IPS-15b (cell line): ENCODE measurements at regions not wholly inside any gene's neighbourhood (a gene's known extent, or its start where the extent isn't known, plus 50 kb on each side); places are given as distances from the start of the nearest gene placed in this dataset.

ENCODE experiments used
- H3K27me3 ChIP-seq: one replicate; pipeline ENCODE4 v1.6.1; 2013; ENCODE audit warnings: low read length; ENCODE audit not compliant: control insufficient read depth, insufficient read depth
- H3K36me3 ChIP-seq: one replicate; pipeline ENCODE4 v1.6.1; 2013; ENCODE audit warnings: low read length; ENCODE audit not compliant: control insufficient read depth, insufficient read depth
- H3K4me1 ChIP-seq: one replicate; pipeline ENCODE4 v1.6.1; 2013; ENCODE audit warnings: mild to moderate bottlenecking, low read length; ENCODE audit not compliant: control insufficient read depth, insufficient read depth
- H3K4me3 ChIP-seq: one replicate; pipeline ENCODE4 v1.5.1; 2013; ENCODE audit warnings: low read depth, low read length
- H3K9ac ChIP-seq: one replicate; pipeline ENCODE4 v1.6.1; 2013; ENCODE audit warnings: low read depth, mild to moderate bottlenecking, low read length
- H3K9me3 ChIP-seq: one replicate; pipeline ENCODE4 v1.6.1; 2013; ENCODE audit warnings: mild to moderate bottlenecking, low read length; ENCODE audit not compliant: control insufficient read depth, insufficient read depth

GRCh38 chr2:16022548-16023240 is 82.3 kb downstream of the MYCN start:
- H3K9ac ChIP-seq: no peak overlapping the region
- no peaks in the 10 kb centered on the region for H3K36me3 ChIP-seq
- no peaks in the 10 kb centered on the region for H3K27me3 ChIP-seq
- H3K9me3 ChIP-seq: no peaks in the 10 kb centered on the region
- H3K4me3 ChIP-seq: no peak overlapping the region
- peaks cover 5% of the 10 kb centered on the region for H3K4me1 ChIP-seq

- no peak overlapping the region for H3K9ac ChIP-seq
- no peak overlapping the region for H3K4me3 ChIP-seq
- no peaks in the 10 kb centered on the region for H3K36me3 ChIP-seq
- H3K9me3 ChIP-seq: no peaks in the 10 kb centered on the region
- H3K27me3 ChIP-seq: no peaks in the 10 kb centered on the region
- peaks cover 5% of the 10 kb centered on the region for H3K4me1 ChIP-seq
Observed at GRCh38 chr2:16021611-16022363, 81.4 kb downstream of the MYCN start.

- Histone ChIP-seq H3K36me3 (no peaks in the 10 kb centered on the region), H3K4me1 (peaks cover 5% of the 10 kb centered on the region), H3K27me3 (no peaks in the 10 kb centered on the region), H3K4me3 (no peak overlapping the region), H3K9ac (no peak overlapping the region), H3K9me3 (no peaks in the 10 kb centered on the region)
Observed at GRCh38 chr2:16020389-16021008, 80.1 kb downstream of the MYCN start.

GRCh38 chr2:16019617-16020351 is 79.4 kb downstream of the MYCN start:
- Histone ChIP-seq H3K4me3 (no peak overlapping the region), H3K36me3 (no peaks in the 10 kb centered on the region), H3K9ac (no peak overlapping the region), H3K4me1 (peaks cover 5% of the 10 kb centered on the region), H3K9me3 (no peaks in the 10 kb centered on the region), H3K27me3 (no peaks in the 10 kb centered on the region)

- no peaks in the 10 kb centered on the region for H3K9me3 ChIP-seq
- H3K36me3 ChIP-seq: no peaks in the 10 kb centered on the region
- H3K9ac ChIP-seq: no peak overlapping the region
Observed at GRCh38 chr2:16019060-16019480, 78.7 kb downstream of the MYCN start.

GRCh38 chr2:16018277-16019059 is 78.1 kb downstream of the MYCN start:
- no peak overlapping the region for H3K9ac ChIP-seq
- peaks cover 6% of the 10 kb centered on the region for H3K4me1 ChIP-seq
- H3K4me3 ChIP-seq: no peak overlapping the region
- H3K9me3 ChIP-seq: no peaks in the 10 kb centered on the region
- H3K27me3 ChIP-seq: no peaks in the 10 kb centered on the region
- H3K36me3 ChIP-seq: no peaks in the 10 kb centered on the region

More at GRCh38 chr2:16019060-16019480, 78.7 kb downstream of the MYCN start:
- Histone ChIP-seq H3K4me3 (no peak overlapping the region), H3K27me3 (no peaks in the 10 kb centered on the region), H3K4me1 (peaks cover 5% of the 10 kb centered on the region)

GRCh38 chr2:16016282-16016681 is 75.9 kb downstream of the MYCN start:
- Histone ChIP-seq H3K36me3 (no peaks in the 10 kb centered on the region), H3K4me3 (no peak overlapping the region), H3K9me3 (no peaks in the 10 kb centered on the region), H3K4me1 (peaks cover 5% of the 10 kb centered on the region), H3K9ac (no peak overlapping the region), H3K27me3 (no peaks in the 10 kb centered on the region)

GRCh38 chr2:16015903-16016265 is 75.5 kb downstream of the MYCN start:
- H3K9ac ChIP-seq: no peak overlapping the region
- no peaks in the 10 kb centered on the region for H3K9me3 ChIP-seq
- H3K4me3 ChIP-seq: no peak overlapping the region
- H3K4me1 ChIP-seq: peaks cover 5% of the 10 kb centered on the region
- H3K27me3 ChIP-seq: no peaks in the 10 kb centered on the region
- no peaks in the 10 kb centered on the region for H3K36me3 ChIP-seq

GRCh38 chr2:16015210-16015902 is 75.0 kb downstream of the MYCN start:
- no peaks in the 10 kb centered on the region for H3K36me3 ChIP-seq

GRCh38 chr2:16014802-16015201 is 74.5 kb downstream of the MYCN start:
- H3K4me3 ChIP-seq: no peak overlapping the region
- no peaks in the 10 kb centered on the region for H3K27me3 ChIP-seq
- H3K9ac ChIP-seq: no peak overlapping the region
- no peaks in the 10 kb centered on the region for H3K9me3 ChIP-seq
- H3K4me1 ChIP-seq: peaks cover 5% of the 10 kb centered on the region
- no peaks in the 10 kb centered on the region for H3K36me3 ChIP-seq

More at GRCh38 chr2:16015210-16015902, 75.0 kb downstream of the MYCN start:
- peaks cover 5% of the 10 kb centered on the region for H3K4me1 ChIP-seq
- no peaks in the 10 kb centered on the region for H3K9me3 ChIP-seq
- no peak overlapping the region for H3K9ac ChIP-seq
- H3K4me3 ChIP-seq: no peak overlapping the region
- no peaks in the 10 kb centered on the region for H3K27me3 ChIP-seq
